HUES6 (cell line): ENCODE measurements at regions not wholly inside any gene's neighbourhood (a gene's known extent, or its start where the extent isn't known, plus 50 kb on each side); places are given as distances from the start of the nearest gene placed in this dataset.
"Not testable (repeated sequence)": the region's sequence is repeated elsewhere in the genome, so short reads cannot be mapped to it uniquely, and the experiment has no call there.

ENCODE experiments used
- H3K27ac ChIP-seq: 2 replicates; pipeline ENCODE4 v1.7.0; 2013; ENCODE audit warnings: low read depth, mild to moderate bottlenecking, low read length, inconsistent platforms
- H3K27me3 ChIP-seq: 2 replicates; pipeline ENCODE4 v1.6.1; 2013; ENCODE audit warnings: low read length; ENCODE audit not compliant: control insufficient read depth, insufficient read depth
- H3K36me3 ChIP-seq: 2 replicates; pipeline ENCODE4 v1.6.1; 2013; ENCODE audit warnings: low read length; ENCODE audit not compliant: control insufficient read depth, insufficient read depth
- H3K4me1 ChIP-seq: 2 replicates; pipeline ENCODE4 v1.6.1; 2013; ENCODE audit warnings: low read length; ENCODE audit not compliant: control insufficient read depth, insufficient read depth
- H3K4me3 ChIP-seq: 2 replicates; pipeline ENCODE4 v1.5.1; 2013; ENCODE audit warnings: low read depth, low read length
- H3K9ac ChIP-seq: one replicate; pipeline ENCODE4 v1.6.1; 2013; ENCODE audit warnings: mild to moderate bottlenecking, low read length
- H3K9me3 ChIP-seq: 2 replicates; pipeline ENCODE4 v1.6.1; 2013; ENCODE audit warnings: low read depth, low read length; ENCODE audit not compliant: control insufficient read depth, insufficient read depth

DNA sequence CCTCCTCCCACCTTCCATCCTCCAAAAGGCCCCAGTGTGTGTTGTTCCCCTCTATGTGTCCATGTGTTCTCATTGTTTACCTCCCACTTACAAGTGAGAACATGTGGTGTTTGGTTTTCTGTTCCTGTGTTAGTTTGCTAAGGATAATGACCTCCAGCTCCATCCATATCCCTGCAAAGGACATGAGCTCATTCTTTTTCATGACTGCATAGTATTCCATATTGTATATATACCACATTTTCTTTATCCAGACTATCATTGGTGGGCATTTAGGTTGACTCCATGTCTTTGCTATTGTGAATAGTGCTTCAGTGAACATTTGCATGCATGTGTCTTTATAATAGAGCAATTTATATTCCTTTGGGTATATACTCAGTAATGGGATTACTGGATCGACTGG is 333.0 kb downstream of the BTBD3 start:
- not testable (repeated sequence) for H3K9me3 ChIP-seq, H3K27me3 ChIP-seq, H3K4me3 ChIP-seq, H3K27ac ChIP-seq, H3K9ac ChIP-seq, H3K36me3 ChIP-seq
- peaks cover 18% of the 10 kb centered on the region for H3K4me1 ChIP-seq

DNA sequence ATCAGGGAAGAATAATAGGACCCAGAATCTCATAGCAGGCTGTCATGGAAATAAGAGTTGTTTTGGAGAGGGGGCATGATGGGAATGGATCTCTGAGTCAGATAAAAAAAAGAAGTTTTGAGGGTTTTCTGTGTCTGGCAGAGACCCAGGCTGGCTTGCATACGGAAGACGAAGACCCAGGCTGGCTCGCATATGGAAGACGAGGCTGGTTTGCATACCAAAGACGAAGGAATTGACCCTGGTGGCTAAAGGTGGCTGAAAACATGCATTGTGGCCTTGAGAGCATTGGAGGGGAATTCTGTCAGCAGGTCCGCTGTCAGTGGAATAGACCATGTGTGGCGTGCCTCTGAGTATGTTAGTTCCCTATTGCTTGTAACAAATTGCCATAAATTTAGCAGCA is 335.1 kb downstream of the BTBD3 start:
- Histone ChIP-seq H3K9me3 (no peaks in the 10 kb centered on the region), H3K27me3 (no peaks in the 10 kb centered on the region), H3K4me1 (peaks cover 18% of the 10 kb centered on the region), H3K27ac (no peak overlapping the region), H3K36me3 (no peaks in the 10 kb centered on the region), H3K4me3 (no peak overlapping the region), H3K9ac (no peak overlapping the region)

DNA sequence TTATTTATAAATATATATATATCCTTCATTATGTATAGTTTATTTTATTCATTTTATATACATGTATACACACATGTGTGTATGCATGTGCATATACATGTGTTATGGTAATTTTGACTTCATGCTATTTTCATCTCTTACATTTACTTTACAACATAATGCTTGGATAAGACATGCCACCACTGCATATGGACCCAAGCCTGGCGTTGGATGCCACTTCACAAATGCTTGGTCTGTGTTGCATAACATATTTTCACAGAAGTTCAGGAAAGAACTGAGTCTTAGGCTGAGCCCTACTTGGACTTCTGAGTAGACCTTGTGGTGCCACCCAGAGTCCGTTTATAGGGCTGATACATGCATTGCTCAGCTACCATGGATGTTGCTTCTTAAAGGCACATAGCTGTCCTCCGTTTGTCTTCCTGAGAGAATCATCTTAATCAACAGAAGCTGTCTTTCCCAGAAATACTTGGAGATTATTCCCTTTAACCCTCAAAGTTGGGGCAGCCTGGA is 337.8 kb downstream of the BTBD3 start:
- Histone ChIP-seq H3K27me3 (no peaks in the 10 kb centered on the region), H3K9me3 (no peaks in the 10 kb centered on the region), H3K27ac (no peak overlapping the region), H3K4me1 (peaks cover 18% of the 10 kb centered on the region), H3K36me3 (no peaks in the 10 kb centered on the region), H3K9ac (no peak overlapping the region), H3K4me3 (no peak overlapping the region)

DNA sequence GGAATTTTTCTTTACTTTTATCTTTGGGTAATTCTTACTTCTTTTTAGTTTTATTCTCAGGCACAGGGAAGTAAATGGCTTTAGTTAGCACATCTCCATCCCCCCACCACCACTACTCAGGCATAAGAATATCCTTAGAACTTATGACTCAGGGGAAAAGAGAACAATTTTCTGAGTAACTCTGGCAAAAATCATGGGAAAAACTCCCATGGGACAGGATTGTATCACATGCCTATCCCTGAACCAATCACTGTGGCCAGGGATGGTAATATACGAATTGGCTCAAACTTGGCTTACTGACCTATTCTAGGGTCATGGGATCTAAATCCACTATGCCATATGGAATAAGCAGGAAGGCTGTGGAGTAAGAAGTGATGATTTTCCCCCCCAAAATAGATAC is 339.1 kb downstream of the BTBD3 start:
- no peaks in the 10 kb centered on the region for H3K9me3 ChIP-seq

DNA sequence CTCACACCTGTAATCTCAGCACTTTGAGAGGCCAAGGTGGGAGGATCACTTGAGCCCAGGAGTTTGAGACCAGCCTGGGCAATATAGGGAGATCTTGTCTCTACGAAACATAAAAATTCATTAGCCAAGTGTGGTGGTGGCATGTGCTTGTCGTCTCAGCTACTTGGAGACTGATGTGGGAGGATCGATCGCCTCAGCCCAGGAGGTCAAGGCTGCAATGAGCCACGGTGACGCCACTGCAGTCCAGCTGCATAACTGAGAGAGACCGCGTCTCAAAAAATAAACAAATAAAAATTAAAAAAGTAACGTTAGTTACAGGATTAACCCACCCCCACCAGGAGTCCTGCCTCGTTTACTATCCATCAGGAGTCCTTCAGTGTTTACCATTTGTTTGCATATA is 345.1 kb downstream of the BTBD3 start:
- Histone ChIP-seq H3K4me3 (no peak overlapping the region), H3K27ac (no peak overlapping the region), H3K4me1 (no peaks in the 10 kb centered on the region), H3K9me3 (no peaks in the 10 kb centered on the region), H3K9ac (no peak overlapping the region), H3K27me3 (no peaks in the 10 kb centered on the region), H3K36me3 (no peaks in the 10 kb centered on the region)

More for the DNA sequence above, 339.1 kb downstream of the BTBD3 start:
- Histone ChIP-seq H3K4me3 (no peak overlapping the region), H3K9ac (no peak overlapping the region), H3K36me3 (no peaks in the 10 kb centered on the region), H3K27me3 (no peaks in the 10 kb centered on the region), H3K27ac (no peak overlapping the region), H3K4me1 (peaks cover 18% of the 10 kb centered on the region)

DNA sequence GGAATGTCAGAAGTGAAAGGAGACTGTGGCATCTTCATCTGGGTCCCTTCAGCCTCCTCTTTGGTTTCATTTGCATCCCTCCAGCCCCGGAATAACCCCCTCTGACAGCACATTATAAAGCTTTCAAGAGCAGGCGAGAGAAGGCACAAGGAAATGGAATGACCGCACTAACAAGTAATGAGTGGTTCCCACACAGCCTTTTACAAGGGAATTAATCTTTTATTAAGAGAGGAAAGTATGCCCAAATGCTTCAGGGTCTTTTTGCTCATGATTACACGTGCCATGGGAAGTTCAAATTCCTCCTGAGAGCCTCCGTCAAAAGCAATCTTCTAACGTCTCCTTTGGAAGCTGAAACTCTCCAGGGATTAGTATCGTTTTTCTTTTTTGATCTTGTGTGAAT is 347.0 kb downstream of the BTBD3 start:
- Histone ChIP-seq H3K4me1 (no peaks in the 10 kb centered on the region), H3K9me3 (no peaks in the 10 kb centered on the region), H3K27ac (no peak overlapping the region), H3K36me3 (no peaks in the 10 kb centered on the region), H3K9ac (no peak overlapping the region), H3K4me3 (no peak overlapping the region), H3K27me3 (no peaks in the 10 kb centered on the region)

DNA sequence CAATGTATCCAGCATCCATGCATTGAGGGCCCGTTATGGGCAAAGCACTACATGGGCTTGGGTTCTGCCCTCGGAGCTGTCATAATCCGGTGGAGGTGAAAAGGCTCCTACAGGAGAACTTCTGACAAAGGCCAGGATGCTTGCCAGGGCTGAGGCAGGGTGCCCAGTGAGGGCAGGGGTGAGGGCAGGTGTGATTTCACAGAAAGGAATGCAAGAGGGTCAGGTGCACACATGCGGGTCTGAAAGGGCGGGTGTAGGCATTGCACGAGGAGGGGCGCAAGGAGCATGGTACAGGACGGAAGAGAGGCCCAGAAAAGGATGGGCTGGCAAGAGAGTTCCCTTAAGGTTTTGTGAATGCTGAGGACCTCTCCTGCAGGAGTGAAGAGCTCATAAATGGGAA is 348.0 kb downstream of the BTBD3 start:
- Histone ChIP-seq H3K36me3 (no peaks in the 10 kb centered on the region), H3K27ac (no peak overlapping the region), H3K9me3 (no peaks in the 10 kb centered on the region), H3K4me1 (no peaks in the 10 kb centered on the region), H3K4me3 (no peak overlapping the region), H3K27me3 (no peaks in the 10 kb centered on the region), H3K9ac (no peak overlapping the region)

DNA sequence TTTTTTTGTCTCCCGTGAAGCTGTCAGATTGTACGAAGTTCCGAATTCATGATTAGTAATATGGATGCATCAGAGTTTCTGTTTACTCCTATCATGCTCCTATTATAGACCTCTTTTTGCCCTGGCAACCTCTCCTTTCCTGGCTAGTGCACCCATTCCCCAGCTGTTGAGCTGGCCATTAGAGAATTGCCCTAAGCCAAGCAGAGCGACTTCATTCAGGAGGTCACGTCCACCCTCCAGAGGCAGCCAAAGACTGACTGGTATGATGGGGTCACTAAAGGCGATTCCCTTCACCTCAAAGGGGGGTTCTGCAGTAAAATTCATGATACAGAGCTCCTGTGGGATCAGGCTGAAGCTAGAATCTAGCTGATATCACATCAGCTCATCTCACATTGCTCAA is 351.9 kb downstream of the BTBD3 start:
- Histone ChIP-seq H3K9me3 (no peaks in the 10 kb centered on the region), H3K9ac (no peak overlapping the region), H3K36me3 (no peaks in the 10 kb centered on the region), H3K27ac (no peak overlapping the region), H3K4me3 (no peak overlapping the region), H3K4me1 (no peaks in the 10 kb centered on the region), H3K27me3 (no peaks in the 10 kb centered on the region)

DNA sequence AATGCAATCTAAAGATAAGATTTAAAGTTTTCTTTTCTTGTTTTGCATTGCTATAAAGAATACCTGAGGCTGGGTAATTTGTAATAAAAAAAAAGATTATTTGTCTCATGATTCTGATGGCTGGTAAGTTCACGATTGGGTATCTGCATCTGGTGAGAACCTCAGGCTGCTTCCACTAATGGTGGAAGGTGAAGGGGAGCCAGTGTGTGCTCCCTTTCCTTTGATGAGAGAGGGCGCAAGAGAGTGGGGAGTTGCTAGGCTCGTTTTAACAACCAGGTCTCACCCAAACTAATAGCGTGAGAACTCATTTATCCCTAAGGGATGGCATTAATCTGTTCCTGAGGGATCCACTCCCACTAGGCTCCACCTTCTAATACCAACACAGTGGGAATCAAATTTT is 353.2 kb downstream of the BTBD3 start:
- Histone ChIP-seq H3K9me3 (no peaks in the 10 kb centered on the region), H3K27ac (no peak overlapping the region), H3K9ac (no peak overlapping the region), H3K4me3 (no peak overlapping the region), H3K27me3 (no peaks in the 10 kb centered on the region), H3K36me3 (no peaks in the 10 kb centered on the region), H3K4me1 (no peaks in the 10 kb centered on the region)

DNA sequence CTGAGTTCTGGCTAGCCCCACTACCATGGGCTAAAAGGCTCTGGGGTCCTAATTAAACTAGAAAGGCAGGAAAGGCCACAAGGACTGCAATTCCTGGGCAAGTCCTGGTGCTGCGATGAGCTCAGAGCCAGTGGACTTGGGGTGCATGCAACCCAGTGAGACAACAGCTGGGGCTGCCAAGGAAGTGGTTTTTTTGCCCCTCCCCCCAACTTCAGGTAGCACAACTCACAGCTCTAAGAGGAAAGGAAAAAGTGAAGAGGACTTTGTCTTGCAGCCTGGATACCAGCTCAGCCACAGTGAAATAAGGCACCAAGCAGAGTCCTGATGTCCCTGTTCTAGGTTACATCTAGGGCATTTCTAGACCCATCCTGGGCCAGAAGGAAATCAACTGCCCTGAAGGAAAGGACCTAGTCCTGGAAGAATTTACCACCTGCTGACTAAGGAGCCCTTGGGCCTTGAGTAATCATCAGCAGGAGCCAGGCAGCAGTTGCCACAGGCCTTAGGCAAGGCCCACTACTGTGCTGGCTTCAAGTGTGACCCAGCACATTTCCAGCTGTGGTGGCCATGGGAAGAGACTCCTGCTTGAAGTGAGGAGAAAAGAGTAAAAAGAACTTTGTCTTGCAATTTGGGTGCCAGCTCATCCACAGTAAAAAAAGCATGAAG is 358.4 kb downstream of the BTBD3 start:
- Histone ChIP-seq H3K27me3 (no peaks in the 10 kb centered on the region), H3K4me3 (no peak overlapping the region)

DNA sequence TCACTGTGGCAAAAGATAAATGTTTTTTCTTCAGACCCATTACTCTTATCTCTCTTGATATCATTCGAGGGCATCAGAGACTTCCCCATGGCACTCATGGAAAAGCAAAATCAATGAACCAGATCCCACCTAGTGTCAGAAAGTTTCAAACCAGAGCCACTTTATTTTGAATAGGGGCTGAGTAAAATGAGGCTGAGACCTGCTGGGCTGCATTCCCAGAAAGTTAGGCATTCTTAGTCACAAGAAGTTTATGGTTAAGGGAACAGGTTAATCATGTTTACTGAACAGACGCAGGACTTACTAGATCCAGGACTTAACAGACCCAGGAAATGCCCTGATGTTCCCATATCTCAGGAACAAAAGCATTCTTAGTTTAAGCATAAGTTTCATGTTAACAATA is 369.9 kb downstream of the BTBD3 start:
- H3K9ac ChIP-seq = no peak overlapping the region

More for the DNA sequence above, 358.4 kb downstream of the BTBD3 start:
- H3K4me1 ChIP-seq = no peaks in the 10 kb centered on the region
- H3K27ac ChIP-seq = no peak overlapping the region
- no peaks in the 10 kb centered on the region for H3K9me3 ChIP-seq
- H3K36me3 ChIP-seq = no peaks in the 10 kb centered on the region
- H3K9ac ChIP-seq = no peak overlapping the region

More for the DNA sequence above, 369.9 kb downstream of the BTBD3 start:
- Histone ChIP-seq H3K4me3 (no peak overlapping the region), H3K9me3 (peaks cover 5% of the 10 kb centered on the region; the same call in 1 of the 2 replicates), H3K27ac (no peak overlapping the region), H3K27me3 (no peaks in the 10 kb centered on the region), H3K36me3 (no peaks in the 10 kb centered on the region), H3K4me1 (no peaks in the 10 kb centered on the region)
